ENCODE measurements at regions not wholly inside any gene's neighbourhood (a gene's known extent, or its start where the extent isn't known, plus 50 kb on each side); places are given as distances from the start of the nearest gene placed in this dataset.

DNA sequence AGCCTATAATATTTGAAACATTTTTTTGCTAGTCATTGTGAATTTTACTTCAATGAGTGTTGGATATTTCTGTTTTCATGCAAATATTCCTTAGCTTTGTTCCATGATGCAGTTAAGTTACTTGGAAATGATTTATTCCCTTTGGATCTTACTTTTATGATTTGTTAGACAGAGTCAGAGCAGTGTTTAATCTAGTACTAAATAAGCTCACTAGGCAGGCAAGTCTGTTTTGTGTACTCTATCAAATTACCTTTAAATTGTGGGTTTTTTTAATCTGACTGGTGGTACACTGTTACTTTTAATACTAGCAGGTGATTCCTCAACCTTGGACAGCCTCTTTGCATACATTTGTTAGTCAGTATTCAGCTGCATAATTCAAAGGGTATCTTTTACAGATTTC, 173.3 kb upstream of the MBNL1 start:
- H3K4me3 ChIP-seq (ENCODE audit: low read depth in 2 of 2, low read length in 2 of 2): no peak overlapping the region
- intact Hi-C loops (cut with micrococcal nuclease; ENCODE audit: unreplicated experiment): no loop called here
- in situ Hi-C loops (cut with HindIII; ENCODE audit: low pct_unique_long_range_greater_than_20kb, low sequenced_read_pairs): no loop called here

DNA sequence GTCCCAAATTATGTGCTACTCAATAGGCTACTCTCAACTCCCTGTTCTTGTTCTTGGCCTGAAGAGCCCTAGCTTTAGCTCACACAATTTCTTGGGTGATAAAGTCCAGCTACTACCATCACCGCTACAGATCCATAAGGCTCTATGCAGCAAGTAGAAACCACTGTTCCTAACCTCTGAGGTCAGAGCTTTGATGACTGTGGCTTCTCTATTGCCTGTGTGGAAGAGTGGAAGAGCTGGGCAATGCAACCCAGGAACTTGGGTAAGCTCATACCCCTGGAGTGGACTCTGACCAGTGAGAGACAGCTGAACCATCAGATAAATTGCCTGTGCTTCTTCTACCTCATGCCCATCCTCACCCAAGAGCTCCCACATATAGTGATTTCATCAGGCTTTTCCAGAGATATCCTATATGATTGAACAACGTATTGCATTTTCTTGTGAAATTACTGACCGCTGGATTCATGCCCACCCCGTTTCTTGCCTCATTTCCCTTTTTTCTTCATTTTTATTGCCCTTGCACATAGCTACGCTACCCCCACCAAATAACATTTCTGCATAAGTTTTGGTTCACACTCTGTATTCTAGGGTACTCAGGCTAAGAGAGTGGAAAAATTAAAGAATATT, 172.3 kb upstream of the MBNL1 start:
- Histone ChIP-seq H3K27me3 (ENCODE audit: control insufficient read depth, insufficient read depth, low read length) (no peaks in the 10 kb centered on the region; the same call in 1 of the 2 replicates), H3K4me1 (ENCODE audit: control insufficient read depth, insufficient read depth, low read length) (no peaks in the 10 kb centered on the region; the same call in 1 of the 2 replicates), H3K9me3 (ENCODE audit: control insufficient read depth, insufficient read depth, low read depth, low read length) (peaks cover 4% of the 10 kb centered on the region; the same call in 1 of the 2 replicates), H3K4me3 (ENCODE audit: low read depth in 2 of 2, low read length in 2 of 2) (no peak overlapping the region), H3K27ac (ENCODE audit: low read length) (no peak overlapping the region), H3K36me3 (ENCODE audit: control insufficient read depth, insufficient read depth, low read length) (no peaks in the 10 kb centered on the region)
- intact Hi-C loops (cut with micrococcal nuclease; ENCODE audit: unreplicated experiment) (no loop called here), in situ Hi-C loops (cut with HindIII; ENCODE audit: low pct_unique_long_range_greater_than_20kb, low sequenced_read_pairs) (no loop called here)
- BruUV-seq (replicated peaks): no TSS peak
- ATAC-seq (no peak), DNase-seq (ENCODE audit: low read depth, low spot score) (no peak)
- POLR2A ChIA-PET: no interaction called here
- no peak for TF ChIP-seq SIN3A (IDR thresholded peaks at IDR 0.05; ENCODE audit: borderline replicate concordance, insufficient read depth, low read depth, low read length)
- no peak for TF ChIP-seq POLR2AphosphoS5 (IDR thresholded peaks at IDR 0.05; ENCODE audit: low read depth, low read length)
- no peak for TF ChIP-seq TCF7L2 (IDR thresholded peaks at IDR 0.05; ENCODE audit: low read depth, low read length)
- TF ChIP-seq, protein P1, sequence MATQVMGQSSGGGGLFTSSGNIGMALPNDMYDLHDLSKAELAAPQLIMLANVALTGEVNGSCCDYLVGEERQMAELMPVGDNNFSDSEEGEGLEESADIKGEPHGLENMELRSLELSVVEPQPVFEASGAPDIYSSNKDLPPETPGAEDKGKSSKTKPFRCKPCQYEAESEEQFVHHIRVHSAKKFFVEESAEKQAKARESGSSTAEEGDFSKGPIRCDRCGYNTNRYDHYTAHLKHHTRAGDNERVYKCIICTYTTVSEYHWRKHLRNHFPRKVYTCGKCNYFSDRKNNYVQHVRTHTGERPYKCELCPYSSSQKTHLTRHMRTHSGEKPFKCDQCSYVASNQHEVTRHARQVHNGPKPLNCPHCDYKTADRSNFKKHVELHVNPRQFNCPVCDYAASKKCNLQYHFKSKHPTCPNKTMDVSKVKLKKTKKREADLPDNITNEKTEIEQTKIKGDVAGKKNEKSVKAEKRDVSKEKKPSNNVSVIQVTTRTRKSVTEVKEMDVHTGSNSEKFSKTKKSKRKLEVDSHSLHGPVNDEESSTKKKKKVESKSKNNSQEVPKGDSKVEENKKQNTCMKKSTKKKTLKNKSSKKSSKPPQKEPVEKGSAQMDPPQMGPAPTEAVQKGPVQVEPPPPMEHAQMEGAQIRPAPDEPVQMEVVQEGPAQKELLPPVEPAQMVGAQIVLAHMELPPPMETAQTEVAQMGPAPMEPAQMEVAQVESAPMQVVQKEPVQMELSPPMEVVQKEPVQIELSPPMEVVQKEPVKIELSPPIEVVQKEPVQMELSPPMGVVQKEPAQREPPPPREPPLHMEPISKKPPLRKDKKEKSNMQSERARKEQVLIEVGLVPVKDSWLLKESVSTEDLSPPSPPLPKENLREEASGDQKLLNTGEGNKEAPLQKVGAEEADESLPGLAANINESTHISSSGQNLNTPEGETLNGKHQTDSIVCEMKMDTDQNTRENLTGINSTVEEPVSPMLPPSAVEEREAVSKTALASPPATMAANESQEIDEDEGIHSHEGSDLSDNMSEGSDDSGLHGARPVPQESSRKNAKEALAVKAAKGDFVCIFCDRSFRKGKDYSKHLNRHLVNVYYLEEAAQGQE (IDR thresholded peaks at IDR 0.05; ENCODE audit: insufficient read depth in 1 of 2, low read depth in 2 of 2, low read length in 1 of 2): no peak
- TF ChIP-seq, protein P2, sequence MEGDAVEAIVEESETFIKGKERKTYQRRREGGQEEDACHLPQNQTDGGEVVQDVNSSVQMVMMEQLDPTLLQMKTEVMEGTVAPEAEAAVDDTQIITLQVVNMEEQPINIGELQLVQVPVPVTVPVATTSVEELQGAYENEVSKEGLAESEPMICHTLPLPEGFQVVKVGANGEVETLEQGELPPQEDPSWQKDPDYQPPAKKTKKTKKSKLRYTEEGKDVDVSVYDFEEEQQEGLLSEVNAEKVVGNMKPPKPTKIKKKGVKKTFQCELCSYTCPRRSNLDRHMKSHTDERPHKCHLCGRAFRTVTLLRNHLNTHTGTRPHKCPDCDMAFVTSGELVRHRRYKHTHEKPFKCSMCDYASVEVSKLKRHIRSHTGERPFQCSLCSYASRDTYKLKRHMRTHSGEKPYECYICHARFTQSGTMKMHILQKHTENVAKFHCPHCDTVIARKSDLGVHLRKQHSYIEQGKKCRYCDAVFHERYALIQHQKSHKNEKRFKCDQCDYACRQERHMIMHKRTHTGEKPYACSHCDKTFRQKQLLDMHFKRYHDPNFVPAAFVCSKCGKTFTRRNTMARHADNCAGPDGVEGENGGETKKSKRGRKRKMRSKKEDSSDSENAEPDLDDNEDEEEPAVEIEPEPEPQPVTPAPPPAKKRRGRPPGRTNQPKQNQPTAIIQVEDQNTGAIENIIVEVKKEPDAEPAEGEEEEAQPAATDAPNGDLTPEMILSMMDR (IDR thresholded peaks at IDR 0.05): no peak
- CTCF ChIA-PET: interaction anchor here (0.5 kb wide), 1 partner anchor 260 kb away, joined by 4 read pairs; no protein-coding TSS in a partner anchor

More for the DNA sequence above, 173.3 kb upstream of the MBNL1 start:
- Histone ChIP-seq H3K9me3 (ENCODE audit: control insufficient read depth, insufficient read depth, low read depth, low read length) (peaks cover 4% of the 10 kb centered on the region; the same call in 1 of the 2 replicates), H3K27ac (ENCODE audit: low read length) (no peak overlapping the region), H3K27me3 (ENCODE audit: control insufficient read depth, insufficient read depth, low read length) (no peaks in the 10 kb centered on the region; the same call in 1 of the 2 replicates), H3K4me1 (ENCODE audit: control insufficient read depth, insufficient read depth, low read length) (no peaks in the 10 kb centered on the region; the same call in 1 of the 2 replicates), H3K36me3 (ENCODE audit: control insufficient read depth, insufficient read depth, low read length) (no peaks in the 10 kb centered on the region)
- TF ChIP-seq SIN3A (IDR thresholded peaks at IDR 0.05; ENCODE audit: borderline replicate concordance, insufficient read depth, low read depth, low read length) (no peak), POLR2AphosphoS5 (IDR thresholded peaks at IDR 0.05; ENCODE audit: low read depth, low read length) (no peak), TCF7L2 (IDR thresholded peaks at IDR 0.05; ENCODE audit: low read depth, low read length) (no peak)
- TF ChIP-seq, protein P1 (IDR thresholded peaks at IDR 0.05; ENCODE audit: insufficient read depth in 1 of 2, low read depth in 2 of 2, low read length in 1 of 2): no peak
- TF ChIP-seq, protein P2 (IDR thresholded peaks at IDR 0.05): no peak
- no TSS peak for BruUV-seq (replicated peaks)
- ChIA-PET CTCF (no interaction called here), POLR2A (no interaction called here)
- DNase-seq (ENCODE audit: low read depth, low spot score): no peak
- no peak for ATAC-seq
